ENCODE measurements at regions not wholly inside any gene's neighbourhood (a gene's known extent, or its start where the extent isn't known, plus 50 kb on each side); places are given as distances from the start of the nearest gene placed in this dataset.

DNA sequence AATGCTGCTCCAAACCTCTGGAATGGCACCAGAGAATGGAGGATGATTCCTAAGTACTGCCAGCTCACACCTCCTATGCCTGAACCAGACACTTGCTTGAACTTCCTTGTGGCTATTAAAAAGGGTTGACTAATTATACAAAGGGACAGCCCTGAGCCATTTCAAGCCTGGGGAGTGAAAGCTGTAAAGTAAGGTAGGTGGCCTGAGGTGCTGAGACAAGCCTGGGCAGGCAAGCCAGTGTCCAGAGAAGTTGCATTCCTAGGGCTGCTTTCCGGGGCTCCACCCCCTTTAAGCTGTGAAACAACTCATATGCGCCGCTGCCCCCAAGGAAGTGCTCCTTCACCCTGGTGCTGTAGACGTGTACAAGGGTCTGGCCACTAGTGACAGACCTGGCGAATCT is 79.9 kb upstream of the SLC1A3 start:
- TF ChIP-seq EP300 (IDR thresholded peaks at IDR 0.05) = no peak
- TF ChIP-seq, protein P1, sequence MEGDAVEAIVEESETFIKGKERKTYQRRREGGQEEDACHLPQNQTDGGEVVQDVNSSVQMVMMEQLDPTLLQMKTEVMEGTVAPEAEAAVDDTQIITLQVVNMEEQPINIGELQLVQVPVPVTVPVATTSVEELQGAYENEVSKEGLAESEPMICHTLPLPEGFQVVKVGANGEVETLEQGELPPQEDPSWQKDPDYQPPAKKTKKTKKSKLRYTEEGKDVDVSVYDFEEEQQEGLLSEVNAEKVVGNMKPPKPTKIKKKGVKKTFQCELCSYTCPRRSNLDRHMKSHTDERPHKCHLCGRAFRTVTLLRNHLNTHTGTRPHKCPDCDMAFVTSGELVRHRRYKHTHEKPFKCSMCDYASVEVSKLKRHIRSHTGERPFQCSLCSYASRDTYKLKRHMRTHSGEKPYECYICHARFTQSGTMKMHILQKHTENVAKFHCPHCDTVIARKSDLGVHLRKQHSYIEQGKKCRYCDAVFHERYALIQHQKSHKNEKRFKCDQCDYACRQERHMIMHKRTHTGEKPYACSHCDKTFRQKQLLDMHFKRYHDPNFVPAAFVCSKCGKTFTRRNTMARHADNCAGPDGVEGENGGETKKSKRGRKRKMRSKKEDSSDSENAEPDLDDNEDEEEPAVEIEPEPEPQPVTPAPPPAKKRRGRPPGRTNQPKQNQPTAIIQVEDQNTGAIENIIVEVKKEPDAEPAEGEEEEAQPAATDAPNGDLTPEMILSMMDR (IDR thresholded peaks at IDR 0.05) = no peak
- TF ChIP-seq POLR2AphosphoS5 (IDR thresholded peaks at IDR 0.05) = no peak
- no peak for TF ChIP-seq POLR2A (IDR thresholded peaks at IDR 0.05; ENCODE audit: low read depth)

Measured in esophagus muscularis mucosa (tissue), 4 donors.